Fibroblast of the conjunctiva (primary cell): ENCODE measurements at regions not wholly inside any gene's neighbourhood (a gene's known extent, or its start where the extent isn't known, plus 50 kb on each side); places are given as distances from the start of the nearest gene placed in this dataset.
A peak's percentile ranks its signal among the peaks of the same experiment; 100 is the strongest.

Source experiments
- DNase-seq: peaks from one replicate; pipeline ENCODE4 v3.0.0-alpha.2; 2010; ENCODE audit warnings: low read depth

DNA sequence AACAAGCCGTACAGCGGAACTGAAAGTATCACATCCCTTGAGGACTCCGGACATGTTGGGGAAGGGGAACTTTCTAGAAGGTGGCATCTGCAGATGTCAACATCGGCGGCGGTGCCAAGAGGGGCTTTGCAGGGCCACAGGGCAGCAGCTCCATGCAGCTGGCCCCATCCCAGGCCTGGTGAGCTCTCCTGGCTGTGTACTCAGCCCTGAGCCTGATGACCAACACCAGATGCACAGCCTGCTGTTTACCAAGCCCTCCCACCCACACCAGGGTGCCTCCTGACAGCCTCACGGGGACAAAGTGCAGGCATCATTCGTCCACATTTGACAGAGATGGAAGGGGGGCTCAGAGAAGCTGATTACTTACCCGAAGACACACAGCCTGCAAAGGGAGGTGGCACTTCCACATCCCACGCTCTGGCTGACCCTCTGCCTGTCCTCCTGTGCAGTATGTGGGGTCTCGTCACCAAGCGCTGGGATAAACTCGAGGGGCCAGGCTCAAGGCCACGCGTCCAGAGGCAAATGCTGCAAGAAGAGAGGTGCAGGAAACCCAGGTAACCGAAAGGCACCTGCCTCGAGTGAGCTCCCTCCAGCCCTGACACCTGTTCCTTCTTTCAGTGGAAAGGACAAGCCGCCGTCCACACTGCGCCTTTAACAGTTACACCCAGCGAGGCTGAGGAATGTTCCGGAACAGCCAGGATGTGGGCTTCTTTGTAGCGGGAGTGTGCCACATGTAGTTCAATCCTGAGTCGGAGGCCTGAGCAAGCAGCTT lies 69.0 kb upstream of the ASAP2 start:
- DNase-seq, result no peak

DNA sequence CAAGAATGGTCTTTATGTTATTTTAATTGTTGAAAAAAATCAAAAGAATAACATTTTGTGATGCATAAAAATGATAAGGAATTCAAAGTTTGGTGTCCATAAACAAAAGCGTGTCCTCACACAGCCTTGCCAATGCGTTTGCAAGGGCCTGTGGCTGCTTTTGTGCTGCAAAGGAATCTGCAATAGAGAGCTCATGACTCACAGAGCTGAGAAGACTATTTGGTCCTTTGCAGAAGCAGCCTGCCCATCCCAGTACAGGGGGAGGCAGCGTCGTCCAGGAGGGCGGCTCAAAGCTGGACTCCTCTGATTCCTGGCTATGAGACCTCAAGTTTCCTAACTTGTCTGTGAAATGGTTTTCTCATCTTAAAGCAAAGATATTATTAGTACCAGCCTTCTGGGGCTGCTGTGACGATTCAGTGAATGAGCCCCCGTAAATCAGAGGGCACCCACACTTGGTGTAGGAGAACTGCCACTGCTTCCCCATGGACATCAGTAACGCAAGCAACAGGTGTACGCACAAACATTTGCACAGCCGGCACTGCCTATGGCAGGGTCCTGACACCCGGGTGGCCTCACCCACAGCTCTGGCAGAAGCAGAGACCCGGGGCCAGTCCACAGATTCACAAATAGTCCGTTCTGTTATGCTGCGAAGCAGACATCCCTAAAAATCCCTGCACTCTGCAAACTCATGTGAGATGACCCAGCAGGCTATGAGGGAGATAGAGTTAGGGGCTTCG lies 70.6 kb upstream of the ASAP2 start:
- DNase-seq, result no peak

DNA sequence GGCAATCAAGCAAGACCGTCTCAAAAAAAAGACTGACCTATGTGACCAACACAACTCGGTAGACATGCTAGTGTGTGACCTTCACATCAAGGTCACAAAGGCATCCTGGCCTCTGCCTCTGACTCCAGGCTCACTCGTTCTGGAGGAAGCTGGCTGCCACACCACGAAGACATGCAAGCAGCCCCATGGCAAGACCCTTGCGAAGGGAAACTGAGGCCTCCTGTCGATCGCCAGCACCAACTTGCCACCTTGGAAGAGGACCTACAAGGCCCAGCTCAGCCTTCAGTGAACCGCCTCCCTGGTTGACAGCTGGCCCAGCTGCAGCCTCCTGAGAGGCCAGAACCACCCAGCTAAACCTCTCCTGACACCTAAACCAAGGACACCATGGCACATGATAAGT lies 79.3 kb upstream of the ASAP2 start:
- DNase-seq, result no peak

DNA sequence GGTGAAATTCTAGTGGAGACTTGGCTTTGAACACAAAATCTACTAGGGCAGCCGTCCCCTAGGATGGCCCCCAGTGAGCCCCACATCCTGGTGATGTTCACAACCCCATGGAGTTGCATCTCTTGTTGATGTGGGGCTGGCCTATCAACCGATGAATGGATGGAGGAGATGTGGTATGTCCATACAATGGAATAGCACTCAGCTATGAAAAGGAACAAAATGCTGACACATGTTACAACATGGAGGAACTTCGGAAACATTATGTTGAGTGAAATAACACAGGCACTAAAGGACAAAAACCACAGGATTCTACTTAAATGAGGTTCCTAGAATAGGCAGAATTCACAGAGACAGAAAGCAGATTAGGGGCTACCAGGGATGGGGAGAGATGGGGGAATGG lies 80.1 kb upstream of the ASAP2 start:
- no peak for DNase-seq

DNA sequence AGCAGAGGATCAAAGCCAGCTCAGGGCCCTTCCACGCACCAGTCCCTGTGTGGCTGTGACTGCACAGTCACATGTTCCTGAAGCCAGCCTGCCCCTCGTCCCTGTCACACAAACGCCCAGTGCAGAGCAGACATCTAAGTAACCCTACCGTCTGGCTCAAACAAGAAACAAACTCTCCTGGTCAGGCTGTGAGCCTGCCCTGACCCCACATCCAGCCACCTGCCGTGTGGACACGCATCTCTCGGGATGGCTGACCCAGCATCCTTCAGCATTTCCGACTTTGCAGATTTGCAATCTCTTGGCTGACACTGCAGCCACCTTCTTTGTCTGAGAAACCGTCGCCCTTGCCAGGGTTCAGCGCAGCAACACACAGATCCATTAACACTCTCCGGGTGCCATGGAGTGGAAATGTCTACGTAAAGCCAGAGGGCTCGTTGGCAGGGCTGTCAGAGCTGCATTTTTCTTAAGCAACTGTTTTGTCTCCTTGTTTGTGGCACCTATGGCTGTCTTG lies 82.3 kb upstream of the ASAP2 start:
- DNase-seq, result no peak

DNA sequence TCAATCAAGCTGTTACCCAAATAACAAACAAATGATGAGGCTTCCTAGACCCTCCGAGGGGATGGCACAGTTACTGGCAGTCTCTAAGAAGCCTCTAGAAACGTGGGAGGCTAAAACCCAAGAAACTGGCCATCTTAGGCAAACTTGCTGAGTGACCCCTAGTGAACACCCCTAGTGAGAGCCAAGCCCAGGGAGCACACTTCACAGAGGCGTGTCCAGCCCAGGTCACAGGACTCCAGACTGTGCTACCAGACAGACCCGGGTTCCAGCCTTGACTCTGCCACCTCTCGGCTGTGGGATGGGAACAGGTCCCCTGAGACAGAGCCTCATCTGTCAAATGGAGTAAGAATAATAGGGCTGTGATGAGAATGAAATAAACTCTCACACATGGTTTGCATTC lies 83.5 kb upstream of the ASAP2 start:
- DNase-seq, result no peak

DNA sequence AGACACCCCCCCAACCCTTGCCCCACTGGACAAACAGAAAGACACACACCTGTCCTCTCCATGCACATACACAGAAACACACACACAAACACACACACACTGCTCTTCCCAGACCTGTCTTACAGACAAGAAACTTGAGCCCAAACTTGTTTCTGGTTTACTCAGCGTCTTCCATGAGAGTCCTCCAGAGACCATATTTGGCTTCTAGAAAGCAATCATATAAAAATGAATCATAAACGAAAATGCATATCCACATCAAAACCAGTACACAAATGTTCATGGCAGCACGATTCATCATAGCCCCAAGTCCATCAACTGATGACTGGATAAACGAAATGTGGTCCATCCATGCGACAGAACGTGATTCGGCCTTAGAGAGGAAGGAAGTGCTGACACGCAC lies 84.2 kb upstream of the ASAP2 start:
- no peak for DNase-seq

DNA sequence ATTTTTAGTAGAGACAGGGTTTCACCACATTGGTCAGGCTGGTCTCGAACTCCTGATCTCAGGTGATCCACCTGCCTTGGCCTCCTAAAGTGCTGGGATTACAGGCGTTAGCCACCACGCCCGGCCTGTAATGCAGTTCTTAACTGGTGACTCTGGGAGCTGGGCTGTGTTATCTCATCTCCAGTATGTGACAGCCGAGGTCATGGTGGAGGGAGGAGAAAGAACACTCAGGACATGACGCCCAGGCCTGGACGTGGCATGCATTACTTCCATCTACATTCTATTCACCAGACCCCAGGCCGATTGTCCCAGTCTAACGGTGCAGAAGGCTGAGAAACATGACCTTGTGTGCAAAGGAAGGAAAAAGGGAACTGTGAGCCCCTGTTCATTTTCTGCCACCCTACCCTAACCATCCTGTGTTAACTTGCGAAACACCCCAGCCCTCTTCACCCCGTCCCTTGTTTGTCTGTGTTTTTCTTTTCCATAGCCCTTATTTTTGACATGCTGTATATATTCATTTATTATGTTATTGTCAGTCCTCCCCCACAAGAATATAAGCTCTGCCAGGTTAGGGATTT lies 88.1 kb upstream of the ASAP2 start:
- no peak for DNase-seq

DNA sequence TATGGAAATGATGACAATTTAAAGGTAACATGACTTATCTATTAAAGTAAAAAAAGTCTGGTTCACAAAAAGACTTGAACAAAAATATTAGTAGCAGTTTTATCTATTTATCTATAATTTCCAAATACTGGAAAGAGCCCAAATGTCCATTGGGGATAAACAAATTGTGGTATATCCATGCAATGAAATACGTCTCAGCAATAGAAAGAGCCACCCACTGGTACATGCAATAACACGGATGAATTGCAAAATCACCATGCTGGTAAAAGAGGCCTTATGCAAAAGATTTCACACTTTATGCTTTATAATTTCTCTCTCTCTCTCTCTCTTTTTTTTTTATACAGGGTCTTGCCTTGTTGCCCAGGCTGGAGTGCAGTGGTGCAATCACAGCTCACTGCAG lies 91.4 kb upstream of the ASAP2 start:
- DNase-seq, result no peak

DNA sequence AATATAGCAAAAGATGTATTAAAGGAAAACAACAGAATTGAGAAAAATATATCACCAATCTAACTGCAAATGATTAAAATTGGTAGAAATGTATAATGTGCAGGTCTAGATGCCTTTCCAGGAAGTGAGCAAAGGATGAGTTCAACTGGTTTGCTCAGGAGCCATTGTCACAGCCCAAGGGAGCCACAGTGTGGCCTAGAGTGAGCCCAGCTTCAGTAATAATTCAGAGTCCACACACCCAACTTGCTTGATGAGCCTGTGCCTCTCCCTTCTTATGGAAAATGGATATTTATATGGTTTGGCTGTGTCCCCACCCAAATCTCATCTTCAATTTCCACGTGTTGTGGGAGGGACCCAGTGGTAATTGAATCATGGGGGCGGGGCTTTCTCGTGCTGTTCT lies 92.2 kb upstream of the ASAP2 start:
- DNase-seq, result no peak

DNA sequence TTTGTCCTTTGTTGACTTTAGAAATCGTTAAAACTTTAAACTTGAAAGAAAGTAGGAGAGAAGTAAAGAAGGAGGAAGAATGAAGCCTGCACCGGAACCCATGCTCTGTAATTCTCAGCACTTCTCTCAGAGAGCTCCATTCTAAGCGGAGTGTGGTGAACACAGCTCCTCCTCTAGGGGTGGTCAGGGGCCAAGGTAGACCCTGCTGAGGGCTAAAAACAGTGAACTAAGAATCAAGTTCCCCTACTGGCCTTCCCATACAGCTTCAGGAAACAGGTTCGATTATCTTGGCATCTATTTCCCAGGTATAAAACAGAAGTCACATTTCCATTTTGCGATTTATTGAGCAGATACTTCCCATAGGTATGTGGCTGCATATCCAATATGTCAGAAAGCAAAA lies 92.7 kb upstream of the ASAP2 start:
- no peak for DNase-seq

DNA sequence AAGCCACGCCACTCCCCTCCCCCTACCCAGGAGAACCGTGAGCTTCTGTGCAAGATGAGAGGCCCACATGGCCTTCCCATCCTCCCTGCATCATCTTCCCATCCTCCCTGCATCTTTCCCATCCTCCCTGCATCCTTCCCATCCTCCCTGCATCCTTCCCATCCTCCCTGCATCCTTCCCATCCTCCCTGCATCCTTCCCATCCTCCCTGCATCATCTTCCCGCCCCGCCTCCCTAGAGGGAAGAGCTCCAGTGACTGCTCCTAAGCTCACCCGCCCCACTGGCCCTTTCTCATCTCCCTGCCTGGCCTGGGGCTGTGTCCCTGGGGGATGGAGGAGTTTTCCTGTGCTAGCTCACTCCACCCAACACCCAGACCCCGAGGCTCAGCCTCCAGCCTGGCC lies 93.3 kb upstream of the ASAP2 start:
- no peak for DNase-seq

DNA sequence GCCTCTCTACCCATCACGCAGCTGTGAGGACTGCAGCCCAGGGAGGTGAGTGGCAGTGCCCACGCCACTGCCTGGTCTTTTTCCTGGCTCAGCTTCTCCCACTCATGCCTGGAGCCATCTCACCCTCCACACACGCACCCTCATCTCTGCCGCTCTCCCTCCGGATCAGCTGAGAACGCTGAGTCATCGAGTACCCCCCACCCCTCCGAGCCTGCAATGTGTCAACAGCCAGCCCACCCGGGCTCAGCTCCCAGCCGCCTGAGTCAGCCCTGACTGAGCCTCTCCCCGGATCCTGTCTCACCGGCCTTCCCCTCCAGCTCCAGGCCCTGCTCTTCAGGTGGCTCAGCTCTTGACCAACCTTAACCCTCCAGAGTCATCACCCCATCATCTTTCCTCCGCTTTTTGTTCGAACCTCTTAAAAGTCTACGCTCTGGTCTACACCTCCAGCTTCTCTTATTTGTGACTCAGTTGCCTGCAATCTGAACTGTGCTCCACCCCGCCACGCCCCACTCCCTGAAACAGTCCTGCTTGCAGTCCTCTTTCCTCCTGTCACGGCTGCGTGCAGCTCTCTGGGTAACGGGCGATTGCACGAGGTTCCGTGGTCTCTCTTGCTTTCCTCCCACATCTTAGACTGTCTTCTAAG lies 94.4 kb upstream of the ASAP2 start:
- peak; percentile 75 for DNase-seq

DNA sequence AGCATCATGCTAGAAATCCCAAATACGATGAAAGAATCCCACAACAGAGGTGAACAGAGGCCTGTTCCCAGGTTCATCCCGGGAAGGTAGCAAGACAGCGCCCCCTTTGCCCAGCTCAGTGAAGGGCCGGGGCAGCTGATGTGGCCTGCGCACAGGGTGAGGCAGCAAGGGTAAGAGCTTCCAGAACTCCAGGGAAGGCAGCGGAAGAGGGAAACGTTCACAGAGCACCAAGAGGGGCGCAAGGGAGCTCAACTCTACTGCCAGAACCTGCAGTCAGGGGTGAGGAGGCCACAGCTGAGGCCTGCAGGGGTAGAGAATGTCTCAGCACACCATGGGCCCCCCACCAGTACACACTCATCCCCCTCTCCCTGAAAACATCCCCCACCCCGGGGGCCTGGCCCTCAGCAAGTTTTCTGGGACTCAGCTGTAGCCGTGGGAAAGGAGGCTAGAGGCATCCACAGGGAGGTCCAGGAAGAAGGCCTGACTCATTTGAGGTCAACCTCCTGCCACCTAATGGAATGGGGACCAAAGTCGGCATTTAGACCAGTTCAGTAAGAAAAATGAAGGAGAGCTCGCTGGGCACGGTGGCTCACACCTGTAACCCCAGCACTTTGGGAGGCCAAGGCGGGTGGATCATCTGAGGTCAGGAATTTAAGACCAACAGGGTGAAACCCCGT lies 95.6 kb upstream of the ASAP2 start:
- DNase-seq, result no peak

DNA sequence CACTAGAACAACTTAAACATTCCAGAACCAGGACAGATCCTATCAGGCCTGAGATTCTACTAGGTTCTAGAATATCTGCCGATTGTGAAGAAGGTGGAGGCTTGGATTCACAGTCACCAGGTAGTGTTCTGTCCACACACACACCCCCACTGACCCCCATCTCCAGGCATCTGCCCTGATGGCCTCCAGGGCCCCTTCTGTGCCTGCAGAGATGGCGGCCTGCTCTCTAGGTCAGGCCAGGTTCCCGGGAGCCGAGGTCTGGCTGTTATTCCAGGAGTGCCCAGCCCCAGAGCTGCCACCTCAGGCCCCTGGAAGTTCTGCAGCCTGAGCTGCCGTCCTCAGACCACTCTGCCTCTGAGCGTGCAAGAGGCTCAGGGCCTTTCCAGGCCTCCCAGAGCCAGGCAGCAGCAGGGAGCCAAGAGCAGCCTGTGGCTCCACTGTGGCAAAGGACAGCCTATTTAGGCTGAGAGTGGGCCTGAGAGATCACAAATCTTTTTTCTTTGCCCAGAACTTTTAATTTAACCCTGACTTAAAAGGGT lies 96.2 kb upstream of the ASAP2 start:
- no peak for DNase-seq

DNA sequence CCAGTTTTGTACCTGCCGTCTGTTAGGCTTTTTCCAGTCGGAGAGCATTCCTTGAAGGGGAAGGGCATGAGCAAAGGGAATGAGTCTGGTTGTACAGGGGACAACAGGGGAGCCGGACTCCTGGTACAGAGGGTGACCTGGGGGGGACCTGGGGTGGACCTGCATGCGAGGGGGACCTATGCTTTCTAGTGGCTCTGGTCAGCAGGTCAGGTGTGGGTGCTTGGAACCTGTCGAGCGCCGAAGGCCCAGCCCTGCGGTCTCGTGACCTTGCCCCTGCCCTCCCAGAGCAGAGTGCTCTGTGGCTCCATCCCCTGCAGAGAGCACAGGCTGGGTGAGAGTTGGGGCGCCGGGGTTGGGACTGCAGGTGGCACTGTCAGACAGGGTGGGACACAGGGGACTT lies 96.7 kb upstream of the ASAP2 start:
- DNase-seq, result no peak

DNA sequence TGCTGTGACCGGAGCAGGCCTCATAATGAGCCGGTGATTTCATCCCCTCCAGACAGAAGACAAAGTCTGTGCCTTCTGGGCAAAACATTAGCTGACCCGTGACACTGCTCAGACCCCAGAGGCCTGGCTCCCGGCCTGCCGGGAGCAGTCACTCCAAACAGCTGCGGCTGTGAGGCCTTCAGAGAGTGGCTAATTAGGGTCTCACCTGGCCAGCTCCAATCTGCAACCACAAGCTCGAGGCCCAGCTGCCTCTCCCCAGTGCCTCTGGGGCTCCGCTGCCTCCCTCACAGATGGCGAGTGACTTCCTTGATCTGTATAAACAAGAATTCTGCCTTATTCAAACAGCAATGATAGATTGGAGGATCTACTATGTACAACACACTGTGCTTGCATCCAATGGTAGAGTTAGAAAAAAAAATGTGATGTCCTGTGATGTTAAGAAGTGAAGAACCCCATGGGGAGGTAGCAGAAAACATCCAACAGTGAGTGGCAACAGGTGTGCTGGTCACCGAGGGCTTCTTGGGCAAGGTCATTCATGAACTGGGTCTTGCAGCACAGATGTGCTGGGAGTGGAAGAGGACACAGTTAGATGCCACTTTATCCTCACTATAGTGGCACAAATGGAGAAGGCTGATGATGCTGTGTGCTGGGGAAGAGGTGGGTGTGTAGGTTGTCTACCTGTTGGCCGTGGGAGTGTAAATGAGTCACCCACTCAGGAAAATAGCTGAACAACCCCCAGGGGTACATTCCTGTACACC lies 98.2 kb upstream of the ASAP2 start:
- DNase-seq, result no peak

DNA sequence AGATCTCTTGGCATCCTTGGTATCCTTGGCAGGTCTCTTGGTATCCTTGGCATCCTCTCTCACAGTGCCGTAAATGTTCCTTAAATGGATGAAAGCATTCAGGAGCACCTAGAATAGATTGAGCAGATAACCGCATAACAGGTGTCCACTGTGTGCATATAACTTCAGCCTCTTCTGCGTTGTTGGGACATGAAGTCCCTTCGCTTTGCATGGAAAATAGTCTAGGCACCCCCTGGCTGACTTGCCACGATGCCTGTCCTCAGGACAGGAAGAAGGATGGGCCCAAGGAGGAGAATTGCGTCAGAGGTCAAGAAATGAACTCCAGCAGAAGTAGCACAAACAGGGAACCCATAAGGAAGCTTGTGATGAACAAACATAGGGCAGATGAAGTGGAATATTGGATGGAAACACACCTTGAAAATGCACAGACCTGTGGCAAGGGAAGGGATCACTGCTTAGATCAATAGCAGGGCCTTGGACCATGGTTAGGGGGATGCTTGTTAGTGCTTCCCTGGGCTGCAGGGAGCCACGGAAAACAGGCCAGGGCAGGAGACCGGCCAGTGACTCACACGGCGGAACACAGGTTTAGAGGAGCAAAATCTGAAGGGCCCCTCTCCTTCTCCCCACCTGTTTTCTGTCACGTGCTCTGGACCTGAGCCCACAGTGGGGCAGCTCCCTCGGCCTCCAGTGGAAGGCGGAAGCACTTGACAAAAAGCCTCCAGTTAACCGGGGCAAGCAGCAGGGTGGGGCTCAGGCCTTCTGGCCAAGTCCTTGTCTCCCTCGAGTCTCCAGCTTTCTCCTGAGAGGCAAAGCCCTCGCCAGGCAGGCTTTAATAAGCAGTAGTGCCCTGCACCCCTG lies 99.2 kb upstream of the ASAP2 start:
- no peak for DNase-seq

DNA sequence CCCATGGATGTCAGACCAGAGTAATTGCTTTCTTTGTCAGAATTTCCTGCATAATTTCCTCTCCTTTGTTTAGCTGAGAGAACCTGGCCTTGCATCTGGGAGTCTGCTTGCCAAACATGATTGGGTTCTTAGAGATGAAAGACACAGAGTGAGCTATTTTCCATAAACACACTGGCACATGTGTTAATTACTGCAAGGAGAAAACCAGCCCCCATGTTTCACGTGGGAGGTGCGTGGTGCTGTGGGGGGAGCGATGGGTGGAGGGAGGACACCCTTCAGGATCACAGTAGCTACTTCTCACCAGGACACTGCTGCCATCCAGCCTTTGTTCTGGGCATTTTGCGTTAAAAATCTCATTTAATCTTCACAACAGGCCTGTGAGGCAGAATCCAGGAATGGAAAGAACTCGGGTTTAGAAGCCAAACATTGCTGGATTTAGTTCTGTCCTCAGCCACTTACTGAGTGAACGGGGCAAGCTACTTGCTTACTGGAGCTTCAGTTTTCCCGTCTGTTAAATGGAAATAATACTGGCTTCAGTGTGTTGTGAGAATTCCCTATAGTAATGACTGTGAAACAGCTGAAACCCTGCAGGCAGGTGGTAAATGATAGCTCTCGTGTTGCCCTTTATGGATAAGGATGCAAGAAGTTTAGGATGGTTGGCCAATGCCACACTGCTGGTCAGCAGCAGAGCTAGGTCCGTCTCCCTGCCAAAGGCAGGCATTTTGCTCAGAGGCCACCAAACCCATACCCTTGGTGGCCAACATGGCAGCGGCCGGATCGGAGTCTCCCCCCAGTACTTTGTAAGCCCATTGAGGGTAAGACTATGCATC lies 100.1 kb upstream of the ASAP2 start:
- DNase-seq, result no peak
